ENCODE measurements at regions not wholly inside any gene's neighbourhood (a gene's known extent, or its start where the extent isn't known, plus 50 kb on each side); places are given as distances from the start of the nearest gene placed in this dataset.
A peak's percentile ranks its signal among the peaks of the same experiment; 100 is the strongest.

GRCh38 chr6:167699141-167699931 is 127.4 kb upstream of the AFDN start:
- dilution Hi-C loops (cut with MboI; ENCODE audit: extremely low pct_ligation_motif_present, low sequenced_read_pairs) = no loop called here
- POLR2A ChIA-PET = interaction anchor here (1.2 kb wide), 1 partner anchor 51 kb away, joined by 4 read pairs; no protein-coding TSS in a partner anchor
- no peaks in the 10 kb centered on the region for H3K36me3 ChIP-seq (ENCODE audit: control insufficient read depth in 2 of 2, extremely low read depth in 1 of 2, insufficient read depth in 2 of 2, low read length in 2 of 2)
- no peaks in the 10 kb centered on the region for H3K79me2 ChIP-seq (ENCODE audit: control insufficient read depth, insufficient read depth, low read length)
- intact Hi-C loops (cut with micrococcal nuclease) = loop anchor here (1.0 to 5.0 kb wide), 5 partner anchors 16 to 157 kb away; partner anchors contain the start of gene AFDN
- H3K9me3 ChIP-seq (replicated peaks; ENCODE audit: control insufficient read depth, insufficient read depth, low read length) = no peaks in the 10 kb centered on the region
- peak overlapping the region; percentile 84 for H3K4me2 ChIP-seq (ENCODE audit: insufficient read depth, low read length)
- CTCF ChIA-PET = interaction anchor here (0.8 to 2.0 kb wide), 10 partner anchors 11 to 348 kb away, joined by 3 to 11 read pairs (median 4); no protein-coding TSS in a partner anchor
- H4K20me1 ChIP-seq (replicated peaks; ENCODE audit: control insufficient read depth, extremely low read depth, insufficient read depth, low read length) = no peaks in the 10 kb centered on the region
- H3K4me3 ChIP-seq (replicated peaks in 1 of 3; ENCODE audit: insufficient read depth in 1 of 3, low read depth in 1 of 3, low read length in 3 of 3) = peak overlapping the region in 1 of 3 experiments; percentile 42
- peak overlapping the region; percentile 99 for H3K27ac ChIP-seq (ENCODE audit: insufficient read depth, low read depth, low read length)
- H3K4me1 ChIP-seq (ENCODE audit: control insufficient read depth, extremely low read depth, insufficient read depth, low read length) = peaks cover 22% of the 10 kb centered on the region
- FAIRE-seq (peak; percentile 97), DNase-seq (ENCODE audit: low read depth, low spot score) (peak; percentile 87)
- TF ChIP-seq CTCF (IDR thresholded peaks at IDR 0.05; ENCODE audit: extremely low read depth in 1 of 2, insufficient read depth in 1 of 2, low read depth in 1 of 2, low read length in 2 of 2) (no peak), MAX (IDR thresholded peaks at IDR 0.05; ENCODE audit: insufficient read depth, insufficient read length) (no peak), FOS (IDR thresholded peaks at IDR 0.05; ENCODE audit: borderline replicate concordance, insufficient read depth, low read length) (peak; percentile 45), GATA2 (IDR thresholded peaks at IDR 0.05; ENCODE audit: insufficient read depth, insufficient read length, low read depth, low read length) (no peak), MYC (IDR thresholded peaks at IDR 0.05; ENCODE audit: low read depth, low read length) (peak; percentile 59), EZH2 (IDR thresholded peaks at IDR 0.05; ENCODE audit: borderline replicate concordance, low read depth, low read length, severe bottlenecking) (no peak), POLR2A (IDR thresholded peaks at IDR 0.05; ENCODE audit: low read depth, low read length) (no peak), JUN (IDR thresholded peaks at IDR 0.05; ENCODE audit: borderline replicate concordance, insufficient read depth, insufficient read length, low read depth) (peak; percentile 62), POLR2AphosphoS5 (IDR thresholded peaks at IDR 0.05; ENCODE audit: insufficient read depth, low read depth, low read length) (no peak)
- no peaks in the 10 kb centered on the region for H3K9me1 ChIP-seq (replicated peaks; ENCODE audit: control insufficient read depth, extremely low read depth, insufficient read depth, low read length)
- H3K27me3 ChIP-seq (ENCODE audit: control insufficient read depth in 2 of 2, insufficient read depth in 2 of 2, low read length in 2 of 2) = no peaks in the 10 kb centered on the region
- TSS peak; percentile 94 for BruUV-seq (replicated peaks)
- H2AFZ ChIP-seq (ENCODE audit: low read depth, low read length) = peak overlapping the region; percentile 98
- peak overlapping the region; percentile 81 for H3K9ac ChIP-seq (replicated peaks; ENCODE audit: extremely low read depth, insufficient read depth, low read length)

Measured in endothelial cell of umbilical vein (primary cell).